ENCODE measurements at regions not wholly inside any gene's neighbourhood (a gene's known extent, or its start where the extent isn't known, plus 50 kb on each side); places are given as distances from the start of the nearest gene placed in this dataset.

GRCh38 chr10:36388166-36388565 lies 737.2 kb upstream of the ANKRD30A start:
- no peak for TF ChIP-seq CTCF (IDR thresholded peaks at IDR 0.05)
- no peak for TF ChIP-seq POLR2A (IDR thresholded peaks at IDR 0.05)
